ENCODE measurements at regions not wholly inside any gene's neighbourhood (a gene's known extent, or its start where the extent isn't known, plus 50 kb on each side); places are given as distances from the start of the nearest gene placed in this dataset.

DNA sequence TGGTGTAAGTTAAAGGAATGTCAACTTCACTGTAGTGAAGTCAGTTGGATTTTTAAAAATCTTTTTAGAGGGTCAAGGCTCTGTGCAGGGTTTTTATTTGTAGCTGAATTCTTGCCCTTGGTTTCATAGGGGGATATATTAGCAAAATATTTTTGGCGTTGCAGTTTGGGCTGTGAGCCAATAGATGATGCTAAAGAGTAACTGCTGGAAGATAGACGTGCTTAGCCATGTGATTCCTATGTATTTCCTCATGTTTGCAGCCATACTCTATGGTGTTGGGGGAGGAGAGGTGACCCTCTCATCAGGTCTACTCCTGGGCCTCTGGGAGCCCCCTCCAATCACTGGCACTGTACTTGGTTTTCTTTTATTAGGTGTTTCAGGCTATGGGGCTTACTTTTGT is 246.7 kb upstream of the ARHGAP24 start:
- no peak for TF ChIP-seq YY1 (IDR thresholded peaks at IDR 0.05; ENCODE audit: insufficient read depth, insufficient read length)
- no peak for TF ChIP-seq ZNF274 (IDR thresholded peaks at IDR 0.05; ENCODE audit: low read depth, low read length)
- no peak for TF ChIP-seq SUZ12 (IDR thresholded peaks at IDR 0.05; ENCODE audit: extremely low read depth, insufficient read depth, insufficient read length)

Data from NT2/D1 (cell line).